GM12878 (cell line): ENCODE measurements at regions not wholly inside any gene's neighbourhood (a gene's known extent, or its start where the extent isn't known, plus 50 kb on each side); places are given as distances from the start of the nearest gene placed in this dataset.

Source experiments
- ATAC-seq: fragments of 200-7000 bp; cut with Tn5 transposase; 3 replicates; pipeline ENCODE4 v1.9.1; 2020; ENCODE audit warnings: mild to moderate bottlenecking, moderate library complexity
- BruUV-seq: library from RNA; stranded (reverse); fragments of 400-500 nt; replicated peaks from 2 replicates; lab custom pipeline; 2021; lab: Mats Ljungman, UMichigan
- CTCF ChIA-PET: fragments of 300-600 bp; sonication (Branson Sonifier 250); formaldehyde crosslinking; extraction: SDS; loops from one replicate; lab custom pipeline; 2021; ENCODE audit warnings: inconsistent platforms; lab: Yijun Ruan, JAX
- POLR2A ChIA-PET: fragments of 350-600 bp; formaldehyde crosslinking; extraction: SDS; loops from one replicate; lab custom pipeline; 2021; ENCODE audit warnings: inconsistent platforms; lab: Charles Lee
- RAD21 ChIA-PET: fragments of 300-600 bp; sonication (Branson Sonifier 250); formaldehyde crosslinking; loops from one replicate; lab custom pipeline; 2023; ENCODE audit warnings: antibody characterized with exemption; ENCODE audit not compliant: unreplicated experiment; lab: Charles Lee
- SMC1A ChIA-PET: fragments of 300-600 bp; sonication (Branson Sonifier 250); formaldehyde crosslinking; loops from one replicate; lab custom pipeline; 2023; ENCODE audit not compliant: unreplicated experiment, uncharacterized antibody; lab: Charles Lee
- DNase-seq: peaks from one replicate; pipeline ENCODE4 v3.0.0-alpha.2; 2011; ENCODE audit warnings: low read depth, low spot score
- FAIRE-seq: peaks from 3 replicates; lab custom pipeline; 2011; peaks lifted over from hg19 to GRCh38; lab: Jason Lieb, UNC
- H2AFZ ChIP-seq: 2 replicates; pipeline ENCODE4 v1.6.0; 2011; ENCODE audit warnings: low read depth, low read length, control low read depth; ENCODE audit not compliant: control insufficient read depth
- H3K27ac ChIP-seq: 2 replicates; pipeline ENCODE4 v1.5.1; 2011; ENCODE audit warnings: control low read depth; ENCODE audit not compliant: control insufficient read depth, insufficient read depth
- H3K27me3 ChIP-seq, 2 experiments: replicated peaks in 1 of 2; 2 replicates each; pipeline versions ENCODE4 v1.6.0 to v1.6.1; 2011; ENCODE audit warnings: low read length in 1 of 2; ENCODE audit not compliant: control insufficient read depth in 2 of 2, insufficient read depth in 2 of 2
- H3K36me3 ChIP-seq, 2 experiments: 2 replicates each; pipeline ENCODE4 v1.5.1; 2011; ENCODE audit warnings: low read length in 1 of 2; ENCODE audit not compliant: control insufficient read depth in 2 of 2, insufficient read depth in 2 of 2
- H3K4me1 ChIP-seq: 2 replicates; pipeline ENCODE4 v1.6.1; 2011; ENCODE audit warnings: mild to moderate bottlenecking, low read length, moderate library complexity, mixed read lengths; ENCODE audit not compliant: control insufficient read depth, insufficient read depth
- H3K4me2 ChIP-seq: 2 replicates; pipeline ENCODE4 v1.6.0; 2011; ENCODE audit warnings: control low read depth; ENCODE audit not compliant: control insufficient read depth, insufficient read depth
- H3K4me3 ChIP-seq: fragments of 200-600 bp; sonication (generic); 2 replicates; pipeline ENCODE4 v1.5.1; 2016
- H3K79me2 ChIP-seq: 2 replicates; pipeline ENCODE4 v1.6.0; 2011; ENCODE audit warnings: low read length; ENCODE audit not compliant: control insufficient read depth, insufficient read depth
- H3K9ac ChIP-seq: 2 replicates; pipeline ENCODE4 v1.8.0; 2011; ENCODE audit warnings: low read length, control low read depth, mixed read lengths; ENCODE audit not compliant: control insufficient read depth, insufficient read depth
- H3K9me3 ChIP-seq: replicated peaks from 3 replicates; pipeline ENCODE4 v1.5.1; 2011; ENCODE audit warnings: mild to moderate bottlenecking, low read length; ENCODE audit not compliant: control insufficient read depth, insufficient read depth
- H4K20me1 ChIP-seq: 2 replicates; pipeline ENCODE4 v1.6.0; 2011; ENCODE audit not compliant: control insufficient read depth, insufficient read depth
- BCL11A ChIP-seq: IDR thresholded peaks from 2 replicates; pipeline ENCODE4 v1.6.1; 2011; ENCODE audit warnings: low read depth, low read length
- CHD2 ChIP-seq: IDR thresholded peaks from 2 replicates; pipeline ENCODE4 v1.6.1; 2011; ENCODE audit warnings: low read depth, low read length, improper control_type of control experiment, borderline replicate concordance
- CREB1 ChIP-seq: IDR thresholded peaks from 2 replicates; pipeline ENCODE4 v1.6.1; 2012; ENCODE audit warnings: low read depth, mild to moderate bottlenecking, inconsistent platforms
- ETV6 ChIP-seq, 2 experiments: fragments of 450-650 bp in 1 of 2; IDR thresholded peaks in 1 of 2; conservative IDR thresholded peaks in 1 of 2; 2 replicates each; pipeline ENCODE4 v1.6.1; 2014; ENCODE audit warnings: antibody characterized with exemption in 1 of 2, borderline replicate concordance in 1 of 2, low read depth in 1 of 2, mild to moderate bottlenecking in 1 of 2, moderate library complexity in 1 of 2
- FOS ChIP-seq: IDR thresholded peaks from 3 replicates; pipeline ENCODE4 v1.6.1; 2011; ENCODE audit warnings: borderline replicate concordance; ENCODE audit not compliant: insufficient read length; ENCODE audit errors: extremely low read depth
- MYB ChIP-seq: fragments of 150-350 bp; IDR thresholded peaks from 2 replicates; pipeline ENCODE4 v1.6.1; 2014; ENCODE audit warnings: mild to moderate bottlenecking, low read depth, low read length, borderline replicate concordance
- PKNOX1 ChIP-seq: fragments of 450-650 bp; IDR thresholded peaks from 2 replicates; pipeline ENCODE4 v1.6.1; 2016; ENCODE audit warnings: mild to moderate bottlenecking
- RAD51 ChIP-seq: fragments of 450-650 bp; IDR thresholded peaks from 2 replicates; pipeline ENCODE4 v1.6.1; 2016; ENCODE audit warnings: moderate library complexity, mild to moderate bottlenecking, inconsistent platforms
- RBBP5 ChIP-seq: fragments of 200-600 bp; sonication (generic); conservative IDR thresholded peaks from 2 replicates; pipeline ENCODE4 v1.6.1; 2016
- SREBF2 ChIP-seq: IDR thresholded peaks from 2 replicates; pipeline ENCODE4 v1.6.1; 2012; ENCODE audit warnings: mild to moderate bottlenecking, low read length
- TCF7 ChIP-seq: IDR thresholded peaks from 2 replicates; pipeline ENCODE4 v1.6.1; 2014; ENCODE audit warnings: antibody characterized with exemption, borderline replicate concordance
- ZBED1 ChIP-seq: IDR thresholded peaks from 2 replicates; pipeline ENCODE4 v1.6.1; 2016; ENCODE audit warnings: borderline replicate concordance
- ZNF592 ChIP-seq: fragments of 450-650 bp; IDR thresholded peaks from 2 replicates; pipeline ENCODE4 v1.6.1; 2017; ENCODE audit warnings: mild to moderate bottlenecking, moderate library complexity
- WGBS: methylation state at CpG from one replicate; pipeline ENCODE4 v1.1.6; 2016; ENCODE audit warnings: low lambda C conversion rate; ENCODE audit not compliant: insufficient replicate concordance, insufficient coverage; ENCODE audit errors: missing lambda C conversion rate; 5-methylcytosine and 5-hydroxymethylcytosine counted together
- in situ Hi-C: fragments of 300-500 bp; cut with MboI; formaldehyde crosslinking; loops from 9 replicates; pipeline ENCODE4 v1.14.3; 2018; ENCODE audit warnings: mixed read lengths
- intact Hi-C: fragments of 100-400 bp; cut with micrococcal nuclease; formaldehyde crosslinking; loops from one replicate; pipeline ENCODE4 v1.14.2; 2022; ENCODE audit not compliant: unreplicated experiment
- TF ChIP-seq, protein P1 (sequence below): fragments of 150-350 bp; IDR thresholded peaks from 2 replicates; pipeline ENCODE4 v1.6.1; 2014; ENCODE audit warnings: mild to moderate bottlenecking, low read depth, low read length

DNA sequence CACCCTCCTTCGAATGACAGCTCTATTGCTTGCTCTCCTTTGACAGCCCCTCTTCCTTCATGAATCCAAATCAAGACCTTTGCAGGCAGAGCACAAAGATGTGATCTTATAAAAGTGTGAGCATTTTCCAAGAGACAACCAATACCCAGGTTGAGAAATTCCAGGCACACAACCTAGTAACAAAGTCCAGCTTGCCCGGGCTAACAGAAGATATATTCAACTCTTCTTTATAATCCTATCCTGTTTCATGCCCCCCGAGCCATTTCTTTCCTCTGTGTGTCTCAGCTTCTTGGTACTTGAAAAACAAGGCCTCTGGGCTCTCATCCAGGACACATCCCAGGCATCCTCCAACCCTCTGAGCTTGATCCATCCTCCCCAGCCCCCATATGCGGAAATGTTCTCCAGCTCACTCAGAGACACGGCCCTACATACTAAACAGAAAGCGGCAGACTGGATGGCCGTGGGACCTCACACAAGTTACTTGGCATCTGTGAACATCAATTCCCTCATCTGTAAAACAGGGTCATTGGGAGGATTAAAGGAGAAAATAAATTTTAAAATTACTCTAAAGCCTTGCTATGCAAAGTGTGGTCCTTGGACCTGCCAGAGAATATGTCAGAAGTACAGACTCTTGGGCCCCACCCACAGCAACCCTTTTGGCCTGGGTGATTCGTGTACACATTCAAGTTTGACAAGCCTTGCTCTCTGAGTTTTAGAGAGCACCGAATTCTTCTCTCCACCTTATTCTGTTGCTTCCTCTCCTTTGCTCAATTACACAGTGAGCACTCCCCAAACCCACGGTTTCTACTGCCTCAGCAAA lies 627.0 kb downstream of the BCOR start:
- Histone ChIP-seq H3K27ac (no peak overlapping the region), H3K27me3 (no peaks in the 10 kb centered on the region), H4K20me1 (no peaks in the 10 kb centered on the region), H3K9me3 (no peaks in the 10 kb centered on the region), H3K36me3 (no peaks in the 10 kb centered on the region), H3K79me2 (no peaks in the 10 kb centered on the region), H2AFZ (no peak overlapping the region), H3K4me3 (no peak overlapping the region), H3K4me2 (no peak overlapping the region)
- no TSS peak for BruUV-seq
- DNase-seq (no peak), ATAC-seq (no peak)
- CTCF ChIA-PET, result interaction anchor here (0.5 kb wide), 1 partner anchor 14 kb away, joined by 3 read pairs; no protein-coding TSS in a partner anchor
- in situ Hi-C loops (no loop called here), intact Hi-C loops (no loop called here)
- SMC1A ChIA-PET, result no interaction called here
- TF ChIP-seq CHD2 (no peak), MYB (no peak), RBBP5 (no peak), ZBED1 (no peak), RAD51 (no peak), ZNF592 (no peak), ETV6 (conservative IDR thresholded peaks at IDR 0.05 in 1 of 2, IDR thresholded peaks at IDR 0.05 in 1 of 2; ENCODE audit: borderline replicate concordance in 1 of 2, low read depth in 1 of 2) (no peak), PKNOX1 (no peak), FOS (no peak), BCL11A (no peak), CREB1 (no peak), SREBF2 (no peak), TCF7 (no peak)
- TF ChIP-seq, protein P1, sequence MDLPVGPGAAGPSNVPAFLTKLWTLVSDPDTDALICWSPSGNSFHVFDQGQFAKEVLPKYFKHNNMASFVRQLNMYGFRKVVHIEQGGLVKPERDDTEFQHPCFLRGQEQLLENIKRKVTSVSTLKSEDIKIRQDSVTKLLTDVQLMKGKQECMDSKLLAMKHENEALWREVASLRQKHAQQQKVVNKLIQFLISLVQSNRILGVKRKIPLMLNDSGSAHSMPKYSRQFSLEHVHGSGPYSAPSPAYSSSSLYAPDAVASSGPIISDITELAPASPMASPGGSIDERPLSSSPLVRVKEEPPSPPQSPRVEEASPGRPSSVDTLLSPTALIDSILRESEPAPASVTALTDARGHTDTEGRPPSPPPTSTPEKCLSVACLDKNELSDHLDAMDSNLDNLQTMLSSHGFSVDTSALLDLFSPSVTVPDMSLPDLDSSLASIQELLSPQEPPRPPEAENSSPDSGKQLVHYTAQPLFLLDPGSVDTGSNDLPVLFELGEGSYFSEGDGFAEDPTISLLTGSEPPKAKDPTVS, result no peak
- TF ChIP-seq, all 136 proteins: peak for 0
- ChIA-PET POLR2A (no interaction called here), RAD21 (no interaction called here)
- 27% methylated on average over 10 of the region's 10 CpGs for WGBS
- no peaks in the 10 kb centered on the region for H3K4me1 ChIP-seq
- no peak for FAIRE-seq
- H3K9ac ChIP-seq, result no peak overlapping the region
